ENCODE measurements at regions not wholly inside any gene's neighbourhood (a gene's known extent, or its start where the extent isn't known, plus 50 kb on each side); places are given as distances from the start of the nearest gene placed in this dataset.

- intact Hi-C loops (cut with micrococcal nuclease): no loop called here
Observed at GRCh38 chr6:16832043-16832567, 70.8 kb upstream of the ATXN1 start.

GRCh38 chr6:16831136-16831535, 69.9 kb upstream of the ATXN1 start:
- intact Hi-C loops (cut with micrococcal nuclease): no loop called here

GRCh38 chr6:16828058-16828457, 66.8 kb upstream of the ATXN1 start:
- intact Hi-C loops (cut with micrococcal nuclease): loop anchor here (10.0 kb wide), 1 partner anchor 137 kb away; no protein-coding TSS in a partner anchor

GRCh38 chr6:16827627-16828026, 66.4 kb upstream of the ATXN1 start:
- intact Hi-C loops (cut with micrococcal nuclease): loop anchor here (10.0 kb wide), 1 partner anchor 137 kb away; no protein-coding TSS in a partner anchor

GRCh38 chr6:16825784-16826183, 64.5 kb upstream of the ATXN1 start:
- intact Hi-C loops (cut with micrococcal nuclease): loop anchor here (10.0 kb wide), 1 partner anchor 139 kb away; no protein-coding TSS in a partner anchor

GRCh38 chr6:16824845-16825685, 63.8 kb upstream of the ATXN1 start:
- intact Hi-C loops (cut with micrococcal nuclease): loop anchor here (10.0 kb wide), 1 partner anchor 140 kb away; no protein-coding TSS in a partner anchor

GRCh38 chr6:16823718-16824352, 62.6 kb upstream of the ATXN1 start:
- intact Hi-C loops (cut with micrococcal nuclease): loop anchor here (10.0 kb wide), 1 partner anchor 141 kb away; no protein-coding TSS in a partner anchor

GRCh38 chr6:16822975-16823717, 61.9 kb upstream of the ATXN1 start:
- intact Hi-C loops (cut with micrococcal nuclease): loop anchor here (10.0 kb wide), 1 partner anchor 142 kb away; no protein-coding TSS in a partner anchor

- intact Hi-C loops (cut with micrococcal nuclease): loop anchor here (10.0 kb wide), 1 partner anchor 142 kb away; no protein-coding TSS in a partner anchor
Observed at GRCh38 chr6:16822529-16822928, 61.3 kb upstream of the ATXN1 start.

GRCh38 chr6:16821834-16822264, 60.6 kb upstream of the ATXN1 start:
- intact Hi-C loops (cut with micrococcal nuclease): loop anchor here (10.0 kb wide), 1 partner anchor 143 kb away; no protein-coding TSS in a partner anchor

GRCh38 chr6:16820262-16820661, 59.0 kb upstream of the ATXN1 start:
- intact Hi-C loops (cut with micrococcal nuclease): loop anchor here (10.0 kb wide), 1 partner anchor 145 kb away; no protein-coding TSS in a partner anchor

GRCh38 chr6:16819752-16820151, 58.5 kb upstream of the ATXN1 start:
- intact Hi-C loops (cut with micrococcal nuclease): loop anchor here (10.0 kb wide), 1 partner anchor 145 kb away; no protein-coding TSS in a partner anchor

- intact Hi-C loops (cut with micrococcal nuclease): no loop called here
Observed at GRCh38 chr6:16818992-16819626, 57.8 kb upstream of the ATXN1 start.

GRCh38 chr6:16817594-16817993, 56.3 kb upstream of the ATXN1 start:
- intact Hi-C loops (cut with micrococcal nuclease): no loop called here

GRCh38 chr6:16816891-16817290, 55.6 kb upstream of the ATXN1 start:
- intact Hi-C loops (cut with micrococcal nuclease): no loop called here

GRCh38 chr6:16812993-16813392, 51.7 kb upstream of the ATXN1 start:
- intact Hi-C loops (cut with micrococcal nuclease): no loop called here

- intact Hi-C loops (cut with micrococcal nuclease): no loop called here
Observed at GRCh38 chr6:16811277-16811979, 50.2 kb upstream of the ATXN1 start.

Data from T-helper 2 cell treated with Interferon-gamma antibody and Interleukin-4, amounts not matched to agents 100 ng/mL and 5 ng/mL, for 36 hours (primary cell).